CD14-positive monocyte (primary cell): ENCODE measurements at regions not wholly inside any gene's neighbourhood (a gene's known extent, or its start where the extent isn't known, plus 50 kb on each side); places are given as distances from the start of the nearest gene placed in this dataset.

Experiments
- DNase-seq, 3 donors: peaks; one replicate each; pipeline ENCODE4 v3.0.0-alpha.2; 2011 to 2022
- H2AFZ ChIP-seq: 2 replicates; pipeline ENCODE4 v1.6.0; 2012; ENCODE audit warnings: mild to moderate bottlenecking, low read depth, low read length, inconsistent platforms; ENCODE audit not compliant: insufficient read depth, poor library complexity, severe bottlenecking
- H3K27ac ChIP-seq, 2 donors: 1 replicate in 1 of 2; 2 replicates in 1 of 2; pipeline ENCODE4 v1.5.1; 2012 to 2013; ENCODE audit warnings: low read length in 2 of 2, control low read depth in 1 of 2, inconsistent platforms in 1 of 2, low read depth in 1 of 2, mild to moderate bottlenecking in 1 of 2
- H3K27me3 ChIP-seq, 2 donors: one replicate each; pipeline versions ENCODE4 v1.6.0 to v1.6.1; 2011 to 2013; ENCODE audit warnings: low read length in 2 of 2; ENCODE audit not compliant: control insufficient read depth in 2 of 2, insufficient read depth in 2 of 2
- H3K36me3 ChIP-seq, 2 donors: replicated peaks in 1 of 2; 1 replicate in 1 of 2; 2 replicates in 1 of 2; pipeline versions ENCODE4 v1.5.1 to v1.6.1; 2012 to 2013; ENCODE audit warnings: low read length in 2 of 2, control low read depth in 1 of 2, inconsistent platforms in 1 of 2, mild to moderate bottlenecking in 1 of 2; ENCODE audit not compliant: insufficient read depth in 2 of 2, control insufficient read depth in 1 of 2
- H3K4me1 ChIP-seq, 2 donors: 1 replicate in 1 of 2; 2 replicates in 1 of 2; pipeline versions ENCODE4 v1.5.1 to v1.6.1; 2012 to 2013; ENCODE audit warnings: low read length in 2 of 2, control low read depth in 1 of 2, inconsistent platforms in 1 of 2, mild to moderate bottlenecking in 1 of 2, moderate library complexity in 1 of 2; ENCODE audit not compliant: insufficient read depth in 2 of 2, control insufficient read depth in 1 of 2
- H3K4me2 ChIP-seq: replicated peaks from 2 replicates; pipeline ENCODE3; 2012; ENCODE audit warnings: low read length, moderate library complexity, mild to moderate bottlenecking; ENCODE audit not compliant: poor library complexity, severe bottlenecking; ENCODE audit errors: extremely low read depth
- H3K4me3 ChIP-seq, 3 experiments: fragments of 200-600 bp in 1 of 3; sonication (generic) in 1 of 3; replicated peaks in 1 of 3; 1 replicate in 2 of 3; 2 replicates in 1 of 3; pipeline ENCODE4 v1.5.1; 2011 to 2013; ENCODE audit warnings: low read length in 3 of 3, mild to moderate bottlenecking in 3 of 3, control low read depth in 2 of 3, low read depth in 2 of 3, inconsistent platforms in 1 of 3, moderate library complexity in 1 of 3
- H3K79me2 ChIP-seq: 2 replicates; pipeline ENCODE4 v1.6.0; 2012; ENCODE audit warnings: mild to moderate bottlenecking, control low read depth, inconsistent platforms, low read length, moderate library complexity; ENCODE audit not compliant: insufficient read depth
- H3K9ac ChIP-seq: 2 replicates; pipeline ENCODE4 v1.6.0; 2017; ENCODE audit warnings: low read length, mild to moderate bottlenecking; ENCODE audit not compliant: insufficient read depth, poor library complexity, severe bottlenecking
- H3K9me3 ChIP-seq, 2 donors: replicated peaks in 1 of 2; 1 replicate in 1 of 2; 2 replicates in 1 of 2; pipeline versions ENCODE4 v1.5.1 to v1.6.1; 2012 to 2013; ENCODE audit warnings: low read length in 2 of 2, control low read depth in 1 of 2; ENCODE audit not compliant: control insufficient read depth in 1 of 2, insufficient read depth in 1 of 2
- H4K20me1 ChIP-seq: 2 replicates; pipeline ENCODE4 v1.6.0; 2012; ENCODE audit warnings: mild to moderate bottlenecking, low read length, control low read depth, moderate library complexity; ENCODE audit not compliant: insufficient read depth
- H3K27ac Mint-ChIP-seq, 7 donors: one replicate each; pipeline ENCODE4 v1.8.0; 2020; ENCODE audit warnings: mild to moderate bottlenecking in 7 of 7, mixed read lengths in 7 of 7, moderate library complexity in 6 of 7, inconsistent platforms in 2 of 7
- H3K27me3 Mint-ChIP-seq, 3 donors: one replicate each; pipeline ENCODE4 v1.8.0; 2021 to 2022; ENCODE audit warnings: low read depth in 3 of 3, mild to moderate bottlenecking in 3 of 3, mixed read lengths in 3 of 3, moderate library complexity in 3 of 3, inconsistent platforms in 1 of 3
- H3K36me3 Mint-ChIP-seq, 2 donors: one replicate each; pipeline ENCODE4 v1.8.0; 2020; ENCODE audit warnings: mixed read lengths in 2 of 2, inconsistent platforms in 1 of 2, mild to moderate bottlenecking in 1 of 2
- H3K4me1 Mint-ChIP-seq: one replicate; pipeline ENCODE4 v1.8.0; 2020; ENCODE audit warnings: mild to moderate bottlenecking, mixed read lengths
- H3K4me3 Mint-ChIP-seq, 2 donors: one replicate each; pipeline ENCODE4 v1.8.0; 2020; ENCODE audit warnings: mild to moderate bottlenecking in 2 of 2, mixed read lengths in 2 of 2, moderate library complexity in 1 of 2
- H3K9me3 Mint-ChIP-seq, 7 donors: one replicate each; pipeline ENCODE4 v1.8.0; 2020 to 2022; ENCODE audit warnings: mixed read lengths in 7 of 7, mild to moderate bottlenecking in 6 of 7, moderate library complexity in 6 of 7, inconsistent platforms in 2 of 7
- WGBS: methylation state at CpG from one replicate; pipeline ENCODE4 v1.1.5; 2013; ENCODE audit warnings: missing lambda C conversion rate; ENCODE audit not compliant: insufficient coverage; 5-methylcytosine and 5-hydroxymethylcytosine counted together
- intact Hi-C, 2 donors: fragments of 100-400 bp; cut with micrococcal nuclease; formaldehyde crosslinking; loops; one replicate each; pipeline versions ENCODE4 v1.15.0 to v1.15.1; 2023
- TF ChIP-seq, protein P1 (sequence below): fragments of 200-600 bp; IDR thresholded peaks from one replicate; pipeline ENCODE4 v1.8.0; 2022; ENCODE audit warnings: antibody characterized with exemption, mild to moderate bottlenecking

DNA sequence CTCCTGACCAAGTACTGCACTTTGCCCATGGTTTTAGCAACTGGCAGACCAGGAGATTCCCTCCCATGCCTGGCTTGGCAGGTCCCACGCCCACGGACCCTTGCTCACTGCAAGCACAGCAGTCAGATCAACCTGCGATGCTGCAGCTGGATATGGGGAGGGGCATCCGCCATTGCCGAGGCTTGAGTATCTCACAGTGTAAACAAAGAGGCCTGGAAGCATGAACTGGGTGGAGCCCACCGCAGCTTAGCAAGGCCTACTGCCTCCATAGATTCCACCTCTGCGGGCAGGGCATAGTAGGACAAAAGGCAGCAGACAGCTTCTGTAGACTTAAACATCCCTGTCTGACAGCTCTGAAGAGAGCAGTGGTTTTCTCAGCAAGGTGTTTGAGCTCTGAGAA is 479.8 kb downstream of the FUT8 start:
- H3K36me3 ChIP-seq, result no peaks in the 10 kb centered on the region
- no peak overlapping the region for H3K4me3 Mint-ChIP-seq
- no peak for DNase-seq
- no peaks in the 10 kb centered on the region for H3K27me3 ChIP-seq
- H3K36me3 Mint-ChIP-seq, result no peaks in the 10 kb centered on the region
- peaks cover 0 to 3% (median 1%) of the 10 kb centered on the region in 3 donors for H3K27me3 Mint-ChIP-seq
- intact Hi-C loops, result no loop called here
- H3K9me3 ChIP-seq, result peaks cover 0 to 7% of the 10 kb centered on the region in 2 donors
- H3K27ac ChIP-seq, result no peak overlapping the region
- no peak overlapping the region for H3K4me3 ChIP-seq
- no peaks in the 10 kb centered on the region for H3K4me1 ChIP-seq
- TF ChIP-seq, protein P1, sequence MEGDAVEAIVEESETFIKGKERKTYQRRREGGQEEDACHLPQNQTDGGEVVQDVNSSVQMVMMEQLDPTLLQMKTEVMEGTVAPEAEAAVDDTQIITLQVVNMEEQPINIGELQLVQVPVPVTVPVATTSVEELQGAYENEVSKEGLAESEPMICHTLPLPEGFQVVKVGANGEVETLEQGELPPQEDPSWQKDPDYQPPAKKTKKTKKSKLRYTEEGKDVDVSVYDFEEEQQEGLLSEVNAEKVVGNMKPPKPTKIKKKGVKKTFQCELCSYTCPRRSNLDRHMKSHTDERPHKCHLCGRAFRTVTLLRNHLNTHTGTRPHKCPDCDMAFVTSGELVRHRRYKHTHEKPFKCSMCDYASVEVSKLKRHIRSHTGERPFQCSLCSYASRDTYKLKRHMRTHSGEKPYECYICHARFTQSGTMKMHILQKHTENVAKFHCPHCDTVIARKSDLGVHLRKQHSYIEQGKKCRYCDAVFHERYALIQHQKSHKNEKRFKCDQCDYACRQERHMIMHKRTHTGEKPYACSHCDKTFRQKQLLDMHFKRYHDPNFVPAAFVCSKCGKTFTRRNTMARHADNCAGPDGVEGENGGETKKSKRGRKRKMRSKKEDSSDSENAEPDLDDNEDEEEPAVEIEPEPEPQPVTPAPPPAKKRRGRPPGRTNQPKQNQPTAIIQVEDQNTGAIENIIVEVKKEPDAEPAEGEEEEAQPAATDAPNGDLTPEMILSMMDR, result no peak
- H3K9me3 Mint-ChIP-seq, result peaks cover 8 to 26% (median 15%) of the 10 kb centered on the region in 7 donors
- no peak overlapping the region for H2AFZ ChIP-seq
- H3K9ac ChIP-seq, result no peak overlapping the region
- H3K27ac Mint-ChIP-seq, result no peak overlapping the region
- H3K79me2 ChIP-seq, result no peaks in the 10 kb centered on the region
- no peaks in the 10 kb centered on the region for H4K20me1 ChIP-seq
- no peaks in the 10 kb centered on the region for H3K4me1 Mint-ChIP-seq
- WGBS, result 92% methylated on average over 6 of the region's 7 CpGs
- H3K4me2 ChIP-seq, result no peak overlapping the region

DNA sequence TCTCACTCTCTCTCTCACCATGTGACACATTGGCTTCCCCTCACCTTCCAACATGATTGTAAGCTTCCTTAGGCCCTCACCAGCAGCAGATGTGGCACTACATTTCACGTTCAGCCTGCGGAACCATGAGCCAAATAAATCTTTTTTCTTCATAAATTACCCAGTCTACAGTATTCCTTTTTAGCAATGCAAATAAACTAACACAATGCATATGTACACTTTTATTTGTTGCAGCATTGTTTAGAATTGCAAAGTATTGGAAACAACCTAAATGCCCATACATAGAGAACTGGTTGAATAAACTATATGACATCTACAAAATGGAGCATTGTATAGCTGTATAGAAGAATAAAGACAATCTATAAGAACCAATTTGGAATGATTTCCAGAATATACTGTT is 487.6 kb downstream of the FUT8 start:
- TF ChIP-seq, protein P1, result no peak
- Mint-ChIP-seq H3K27me3 (no peaks in the 10 kb centered on the region), H3K4me1 (no peaks in the 10 kb centered on the region)

More for the DNA sequence above, 487.6 kb downstream of the FUT8 start:
- H3K36me3 Mint-ChIP-seq, result no peaks in the 10 kb centered on the region
- no peaks in the 10 kb centered on the region for H3K79me2 ChIP-seq
- H2AFZ ChIP-seq, result no peak overlapping the region
- WGBS, result no CpG with 5 or more reads among the region's 2 CpGs
- H3K36me3 ChIP-seq, result no peaks in the 10 kb centered on the region
- intact Hi-C loops, result no loop called here
- H3K4me3 Mint-ChIP-seq, result no peak overlapping the region
- no peaks in the 10 kb centered on the region for H4K20me1 ChIP-seq
- H3K4me1 ChIP-seq, result no peaks in the 10 kb centered on the region
- H3K27me3 ChIP-seq, result no peaks in the 10 kb centered on the region
- H3K9ac ChIP-seq, result no peak overlapping the region
- no peak for DNase-seq
- H3K27ac ChIP-seq, result no peak overlapping the region
- H3K9me3 ChIP-seq, result peaks cover 12% of the 10 kb centered on the region in 2 donors
- H3K4me2 ChIP-seq, result no peak overlapping the region
- H3K9me3 Mint-ChIP-seq, result peaks cover 10 to 23% (median 17%) of the 10 kb centered on the region in 7 donors
- no peak overlapping the region for H3K4me3 ChIP-seq
- H3K27ac Mint-ChIP-seq, result no peak overlapping the region
